Urinary bladder (tissue), 3 donors: ENCODE measurements at regions not wholly inside any gene's neighbourhood (a gene's known extent, or its start where the extent isn't known, plus 50 kb on each side); places are given as distances from the start of the nearest gene placed in this dataset.
"Not testable (repeated sequence)": the region's sequence is repeated elsewhere in the genome, so short reads cannot be mapped to it uniquely, and the experiment has no call there.

Experiments
- DNase-seq: peaks from one replicate; pipeline ENCODE4 v3.0.0-alpha.2; 2015; ENCODE audit errors: extremely low spot score
- H3K27ac ChIP-seq: one replicate; pipeline ENCODE4 v1.5.1; 2013; ENCODE audit warnings: low read depth, mild to moderate bottlenecking, moderate library complexity
- H3K36me3 ChIP-seq: one replicate; pipeline ENCODE4 v1.6.1; 2013; ENCODE audit warnings: mild to moderate bottlenecking, moderate library complexity; ENCODE audit not compliant: insufficient read depth
- H3K4me1 ChIP-seq: one replicate; pipeline ENCODE4 v1.6.1; 2013; ENCODE audit warnings: mild to moderate bottlenecking, moderate library complexity; ENCODE audit not compliant: insufficient read depth
- H3K4me3 ChIP-seq: one replicate; pipeline ENCODE4 v1.5.1; 2013; ENCODE audit warnings: low read depth, low read length
- WGBS: extraction: QIAGEN DNeasy Blood & Tissue Kit; methylation state at CpG from one replicate; pipeline ENCODE4 v1.1.7; 2013; 5-methylcytosine and 5-hydroxymethylcytosine counted together
- donor health status: healthy with polysubstance abuse.
- donor health status: healthy.

DNA sequence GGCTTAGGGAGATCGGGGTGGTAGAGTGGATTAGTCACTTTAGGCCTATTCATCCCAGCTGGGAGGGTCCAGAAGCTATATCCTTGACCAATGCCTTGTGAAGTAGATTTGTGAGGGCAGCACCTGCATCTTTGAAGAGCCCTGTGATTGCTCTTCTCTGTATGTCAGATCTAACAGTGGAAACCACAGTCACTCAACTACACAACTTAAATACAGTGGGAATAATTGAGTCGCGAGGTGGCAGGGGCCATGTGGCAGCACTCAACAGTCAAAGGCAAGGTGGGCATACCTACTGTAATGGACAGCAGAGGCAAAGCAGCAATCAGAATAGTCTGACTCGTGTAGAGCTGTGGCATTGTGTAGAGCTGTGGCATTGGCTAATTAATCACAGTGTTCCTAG is 202.1 kb upstream of the KIF2A start:
- 90% methylated on average over 4 of the region's 4 CpGs for WGBS
- H3K27ac ChIP-seq, H3K4me1 ChIP-seq, DNase-seq, H3K36me3 ChIP-seq, H3K4me3 ChIP-seq: not testable (repeated sequence)

- Histone ChIP-seq H3K36me3 (no peaks in the 10 kb centered on the region), H3K4me1 (no peaks in the 10 kb centered on the region)
- DNase-seq = no peak
These were observed 194.6 kb upstream of the KIF2A start for GRCh38 chr5:62111428-62111827.

DNA sequence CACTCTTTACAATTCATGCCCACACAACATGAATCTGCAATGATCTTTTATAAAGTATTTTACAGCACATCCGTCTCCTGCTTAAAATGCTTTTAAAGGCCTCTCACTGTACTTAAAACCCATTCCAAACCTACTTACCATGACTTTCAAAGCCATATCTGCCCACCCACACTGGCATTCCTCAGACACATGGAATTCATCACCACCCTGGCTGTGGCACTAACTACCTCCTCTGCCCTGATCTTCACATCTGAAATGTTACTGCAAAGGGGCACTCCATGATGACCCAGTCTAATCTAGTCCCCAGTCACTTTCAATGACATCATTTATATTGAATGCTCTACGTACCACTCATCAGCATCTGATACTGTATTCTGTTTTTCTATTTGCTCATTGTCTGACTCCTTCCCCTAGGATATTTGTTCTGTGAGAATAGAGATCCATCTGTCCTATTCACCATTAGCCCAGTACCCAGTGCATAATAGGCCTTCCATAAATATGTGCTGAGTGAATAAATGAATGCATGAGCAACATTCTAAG is 193.2 kb upstream of the KIF2A start:
- Histone ChIP-seq H3K27ac (no peak overlapping the region), H3K36me3 (no peaks in the 10 kb centered on the region), H3K4me3 (no peak overlapping the region), H3K4me1 (no peaks in the 10 kb centered on the region)
- 72% methylated on average over 2 of the region's 2 CpGs for WGBS
- no peak for DNase-seq

More at GRCh38 chr5:62111428-62111827, 194.6 kb upstream of the KIF2A start:
- H3K4me3 ChIP-seq = no peak overlapping the region
- H3K27ac ChIP-seq = no peak overlapping the region

GRCh38 chr5:62115014-62115413 is 191.0 kb upstream of the KIF2A start:
- WGBS = 28% methylated on average over 2 of the region's 2 CpGs
- DNase-seq = no peak
- Histone ChIP-seq H3K4me3 (no peak overlapping the region), H3K27ac (no peak overlapping the region), H3K4me1 (no peaks in the 10 kb centered on the region), H3K36me3 (no peaks in the 10 kb centered on the region)

GRCh38 chr5:62124266-62124665 is 181.7 kb upstream of the KIF2A start:
- H3K27ac ChIP-seq = no peak overlapping the region
- DNase-seq = no peak
- no peaks in the 10 kb centered on the region for H3K36me3 ChIP-seq
- no peak overlapping the region for H3K4me3 ChIP-seq
- 76% methylated on average over 6 of the region's 6 CpGs for WGBS
- H3K4me1 ChIP-seq = no peaks in the 10 kb centered on the region

DNA sequence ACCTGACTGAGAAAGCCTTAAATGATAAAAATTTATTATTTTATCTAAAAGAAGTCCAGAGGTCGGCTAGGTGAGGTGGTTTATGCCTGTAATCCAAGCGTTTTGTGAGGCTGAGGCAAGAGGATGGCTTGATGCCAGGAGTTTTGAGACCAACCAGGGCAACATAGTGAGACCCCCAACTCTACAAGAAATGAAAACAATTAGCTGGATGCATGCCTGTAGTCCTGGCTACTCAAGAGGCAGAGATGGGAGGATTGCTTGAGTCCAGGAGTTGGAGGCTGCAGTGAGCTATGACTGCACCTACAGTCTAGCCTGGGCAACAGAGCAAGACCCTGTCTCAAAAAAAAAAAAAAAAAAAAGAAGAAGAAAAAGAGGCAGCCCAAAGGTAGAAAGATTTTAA is 179.9 kb upstream of the KIF2A start:
- no peak for DNase-seq
- WGBS = 68% methylated on average over 2 of the region's 2 CpGs
- Histone ChIP-seq H3K36me3 (no peaks in the 10 kb centered on the region), H3K4me1 (no peaks in the 10 kb centered on the region), H3K27ac (no peak overlapping the region), H3K4me3 (no peak overlapping the region)

DNA sequence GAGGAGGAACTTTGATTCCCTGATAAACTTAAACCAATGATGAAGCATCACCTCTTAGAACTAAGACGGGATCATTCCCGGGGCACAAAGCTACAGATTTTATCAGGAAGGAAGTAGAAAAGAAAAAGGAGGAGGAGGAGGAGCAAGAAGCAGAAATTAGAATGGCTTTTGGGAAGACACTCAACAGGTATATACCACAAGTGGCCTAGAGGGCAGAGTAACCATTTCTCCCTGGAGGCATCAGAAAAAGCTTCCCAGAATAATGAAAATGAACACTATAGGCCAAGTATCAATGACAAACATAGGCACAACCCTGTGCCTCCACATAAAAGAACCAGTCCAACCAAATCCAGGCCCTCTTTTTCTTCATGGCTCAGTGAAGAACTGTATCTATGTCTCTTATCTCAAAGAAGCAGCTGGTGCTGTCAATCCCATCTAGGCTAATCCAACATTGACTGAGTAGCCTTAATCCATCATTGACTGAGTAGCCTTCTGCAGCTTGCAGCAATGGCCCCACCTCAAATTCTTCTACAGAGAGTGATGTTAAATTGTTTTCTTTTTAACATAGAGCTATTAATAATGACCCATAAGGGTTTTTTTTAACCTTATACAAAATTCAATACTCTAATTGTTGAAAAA is 178.8 kb upstream of the KIF2A start:
- Histone ChIP-seq H3K36me3 (no peaks in the 10 kb centered on the region), H3K4me1 (no peaks in the 10 kb centered on the region), H3K27ac (no peak overlapping the region), H3K4me3 (no peak overlapping the region)
- no peak for DNase-seq
- 73% methylated on average over 2 of the region's 2 CpGs for WGBS

- H3K27ac ChIP-seq = no peak overlapping the region
- WGBS = 91% methylated on average over 3 of the region's 3 CpGs
- no peak for DNase-seq
- H3K4me3 ChIP-seq = no peak overlapping the region
- H3K36me3 ChIP-seq = no peaks in the 10 kb centered on the region
- no peaks in the 10 kb centered on the region for H3K4me1 ChIP-seq
These were observed 175.9 kb upstream of the KIF2A start for GRCh38 chr5:62130107-62130506.

- 79% methylated on average over 1 of the region's 1 CpG for WGBS
- Histone ChIP-seq H3K4me1 (no peaks in the 10 kb centered on the region), H3K27ac (no peak overlapping the region), H3K36me3 (no peaks in the 10 kb centered on the region), H3K4me3 (no peak overlapping the region)
- no peak for DNase-seq
These were observed 173.7 kb upstream of the KIF2A start for GRCh38 chr5:62132276-62132675.

DNA sequence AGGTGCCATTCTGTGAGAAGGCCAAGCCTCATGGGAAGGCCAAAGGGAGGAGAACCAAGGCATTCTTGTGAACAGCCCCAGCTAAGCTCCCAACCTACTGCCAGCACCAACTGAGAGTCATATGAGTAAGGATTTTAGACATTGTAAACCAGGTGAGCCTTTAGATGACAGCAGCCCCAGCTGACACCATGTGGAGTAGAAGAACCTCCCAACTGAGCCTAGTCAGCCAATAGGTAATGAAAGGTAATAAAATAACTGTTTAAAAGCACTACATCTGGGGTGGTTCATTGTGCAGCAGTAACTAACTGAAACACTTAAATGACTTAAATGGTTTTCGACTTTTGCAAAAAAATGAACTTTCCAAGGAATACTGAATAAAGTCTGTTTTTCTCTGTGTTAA is 172.6 kb upstream of the KIF2A start:
- no peak for DNase-seq
- H3K4me1 ChIP-seq = no peaks in the 10 kb centered on the region
- no peak overlapping the region for H3K4me3 ChIP-seq
- WGBS = 95% methylated on average over 1 of the region's 1 CpG
- no peaks in the 10 kb centered on the region for H3K36me3 ChIP-seq
- H3K27ac ChIP-seq = no peak overlapping the region

GRCh38 chr5:62134811-62135210 is 171.2 kb upstream of the KIF2A start:
- WGBS = 88% methylated on average over 3 of the region's 3 CpGs

DNA sequence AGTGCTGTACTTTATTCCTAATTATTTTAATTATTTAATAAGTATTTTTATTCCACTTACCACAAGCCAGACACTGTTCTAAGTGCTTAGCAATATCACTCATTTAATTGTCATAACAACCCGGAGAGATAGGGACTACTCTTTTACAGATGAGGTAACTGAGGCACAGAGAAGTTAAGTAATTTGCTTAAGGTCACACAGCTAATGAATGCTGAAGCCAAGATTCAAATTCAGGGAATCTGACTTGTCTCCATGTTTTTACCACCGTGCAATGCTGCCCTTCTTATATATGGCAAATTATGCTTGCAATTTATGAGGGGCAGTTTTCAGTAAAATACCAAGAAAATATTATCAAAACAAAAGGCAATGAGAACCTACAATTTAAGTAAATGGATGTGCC is 168.4 kb upstream of the KIF2A start:
- no peak for DNase-seq
- Histone ChIP-seq H3K36me3 (no peaks in the 10 kb centered on the region), H3K27ac (no peak overlapping the region), H3K4me3 (no peak overlapping the region), H3K4me1 (no peaks in the 10 kb centered on the region)
- WGBS = 85% methylated on average over 2 of the region's 2 CpGs

More at GRCh38 chr5:62134811-62135210, 171.2 kb upstream of the KIF2A start:
- Histone ChIP-seq H3K27ac (no peak overlapping the region), H3K36me3 (no peaks in the 10 kb centered on the region), H3K4me3 (no peak overlapping the region), H3K4me1 (no peaks in the 10 kb centered on the region)
- DNase-seq = no peak

GRCh38 chr5:62138607-62139006 is 167.4 kb upstream of the KIF2A start:
- no peak overlapping the region for H3K4me3 ChIP-seq
- no peaks in the 10 kb centered on the region for H3K4me1 ChIP-seq
- H3K27ac ChIP-seq = no peak overlapping the region
- 51% methylated on average over 7 of the region's 7 CpGs for WGBS
- H3K36me3 ChIP-seq = no peaks in the 10 kb centered on the region
- DNase-seq = no peak

GRCh38 chr5:62139741-62140140 is 166.3 kb upstream of the KIF2A start:
- no peak overlapping the region for H3K27ac ChIP-seq
- WGBS = 75% methylated on average over 2 of the region's 2 CpGs
- no peak for DNase-seq
- no peaks in the 10 kb centered on the region for H3K4me1 ChIP-seq
- no peak overlapping the region for H3K4me3 ChIP-seq
- no peaks in the 10 kb centered on the region for H3K36me3 ChIP-seq

- H3K4me1 ChIP-seq = no peaks in the 10 kb centered on the region
- H3K36me3 ChIP-seq = no peaks in the 10 kb centered on the region
- WGBS = 87% methylated on average over 4 of the region's 4 CpGs
- no peak for DNase-seq
- H3K4me3 ChIP-seq = no peak overlapping the region
- no peak overlapping the region for H3K27ac ChIP-seq
These were observed 163.7 kb upstream of the KIF2A start for GRCh38 chr5:62142351-62142750.
